Astrocyte (in vitro differentiated cells and primary cell): ENCODE measurements at regions not wholly inside any gene's neighbourhood (a gene's known extent, or its start where the extent isn't known, plus 50 kb on each side); places are given as distances from the start of the nearest gene placed in this dataset.
A peak's percentile ranks its signal among the peaks of the same experiment; 100 is the strongest.

Experiments used
- DNase-seq: peaks from one replicate; pipeline ENCODE4 v3.0.0-alpha.2; 2010; ENCODE audit warnings: low read depth
- FAIRE-seq: peaks from 2 replicates; lab custom pipeline; 2011; peaks lifted over from hg19 to GRCh38; lab: Jason Lieb, UNC
- H2AFZ ChIP-seq: 2 replicates; pipeline ENCODE4 v1.6.0; 2012; ENCODE audit warnings: low read depth, low read length, inconsistent platforms
- H3K27ac ChIP-seq: 2 replicates; pipeline ENCODE4 v1.5.1; 2011; ENCODE audit warnings: low read depth, low read length, inconsistent platforms
- H3K27me3 ChIP-seq: 2 replicates; pipeline ENCODE4 v1.6.0; 2011; ENCODE audit warnings: low read length, inconsistent platforms; ENCODE audit not compliant: insufficient read depth
- H3K36me3 ChIP-seq: 2 replicates; pipeline ENCODE4 v1.5.1; 2011; ENCODE audit warnings: low read length, inconsistent platforms; ENCODE audit not compliant: insufficient read depth
- H3K4me1 ChIP-seq: 2 replicates; pipeline ENCODE4 v1.5.1; 2011; ENCODE audit warnings: low read length, inconsistent platforms; ENCODE audit not compliant: insufficient read depth
- H3K4me2 ChIP-seq: 2 replicates; pipeline ENCODE4 v1.6.0; 2012; ENCODE audit warnings: low read length, inconsistent platforms
- H3K4me3 ChIP-seq: 2 replicates; pipeline ENCODE4 v1.5.1; 2011; ENCODE audit warnings: low read depth, mild to moderate bottlenecking, low read length, inconsistent platforms; ENCODE audit not compliant: insufficient read depth
- H3K79me2 ChIP-seq: 2 replicates; pipeline ENCODE4 v1.6.0; 2012; ENCODE audit warnings: mild to moderate bottlenecking, low read length, inconsistent platforms; ENCODE audit not compliant: insufficient read depth
- H3K9ac ChIP-seq: 2 replicates; pipeline ENCODE4 v1.6.0; 2012; ENCODE audit warnings: mild to moderate bottlenecking, low read length, inconsistent platforms
- H3K9me3 ChIP-seq: 2 replicates; pipeline ENCODE4 v1.5.1; 2012; ENCODE audit warnings: low read depth, mild to moderate bottlenecking, low read length, inconsistent platforms; ENCODE audit not compliant: insufficient read depth
- H4K20me1 ChIP-seq: 2 replicates; pipeline ENCODE4 v1.6.0; 2012; ENCODE audit warnings: low read length, inconsistent platforms; ENCODE audit not compliant: insufficient read depth
- H3K27ac Mint-ChIP-seq: one replicate; pipeline ENCODE4 v1.8.0; 2021; ENCODE audit warnings: mild to moderate bottlenecking, mixed read lengths; ENCODE audit not compliant: unreplicated experiment
- H3K27me3 Mint-ChIP-seq: one replicate; pipeline ENCODE4 v1.8.0; 2021; ENCODE audit warnings: low read depth, mixed read lengths; ENCODE audit not compliant: unreplicated experiment
- H3K36me3 Mint-ChIP-seq: one replicate; pipeline ENCODE4 v1.8.0; 2021; ENCODE audit warnings: low read depth, mixed read lengths; ENCODE audit not compliant: unreplicated experiment
- H3K4me1 Mint-ChIP-seq: one replicate; pipeline ENCODE4 v1.8.0; 2021; ENCODE audit warnings: low read depth, mixed read lengths; ENCODE audit not compliant: unreplicated experiment
- H3K4me3 Mint-ChIP-seq: one replicate; pipeline ENCODE4 v1.8.0; 2021; ENCODE audit warnings: mild to moderate bottlenecking, moderate library complexity, mixed read lengths; ENCODE audit not compliant: unreplicated experiment
- H3K9me3 Mint-ChIP-seq: one replicate; pipeline ENCODE4 v1.8.0; 2021; ENCODE audit warnings: mild to moderate bottlenecking, mixed read lengths; ENCODE audit not compliant: unreplicated experiment
- CTCF ChIP-seq: IDR thresholded peaks from 2 replicates; pipeline ENCODE4 v1.5.1; 2011; ENCODE audit warnings: low read depth, mild to moderate bottlenecking, inconsistent platforms, low read length, moderate library complexity; ENCODE audit not compliant: insufficient read depth
- EZH2 ChIP-seq: IDR thresholded peaks from 2 replicates; pipeline ENCODE4 v1.6.1; 2012; ENCODE audit warnings: mild to moderate bottlenecking, low read length, inconsistent platforms; ENCODE audit not compliant: insufficient read depth

GRCh38 chr3:153657461-153657860 lies 463.7 kb upstream of the ARHGEF26 start:
- FAIRE-seq (no peak), DNase-seq (no peak)
- H3K4me3 ChIP-seq = no peak overlapping the region
- Mint-ChIP-seq H3K27me3 (no peaks in the 10 kb centered on the region), H3K36me3 (no peaks in the 10 kb centered on the region), H3K9me3 (peaks cover 6% of the 10 kb centered on the region), H3K4me3 (no peak overlapping the region), H3K4me1 (no peaks in the 10 kb centered on the region), H3K27ac (no peak overlapping the region)
- no peak overlapping the region for H2AFZ ChIP-seq
- H3K9me3 ChIP-seq = no peaks in the 10 kb centered on the region
- H4K20me1 ChIP-seq = no peaks in the 10 kb centered on the region
- no peak overlapping the region for H3K9ac ChIP-seq
- no peaks in the 10 kb centered on the region for H3K4me1 ChIP-seq
- H3K27ac ChIP-seq = no peak overlapping the region
- no peaks in the 10 kb centered on the region for H3K36me3 ChIP-seq
- no peaks in the 10 kb centered on the region for H3K27me3 ChIP-seq
- H3K79me2 ChIP-seq = no peaks in the 10 kb centered on the region
- no peak overlapping the region for H3K4me2 ChIP-seq
- TF ChIP-seq CTCF (no peak), EZH2 (no peak)

DNA sequence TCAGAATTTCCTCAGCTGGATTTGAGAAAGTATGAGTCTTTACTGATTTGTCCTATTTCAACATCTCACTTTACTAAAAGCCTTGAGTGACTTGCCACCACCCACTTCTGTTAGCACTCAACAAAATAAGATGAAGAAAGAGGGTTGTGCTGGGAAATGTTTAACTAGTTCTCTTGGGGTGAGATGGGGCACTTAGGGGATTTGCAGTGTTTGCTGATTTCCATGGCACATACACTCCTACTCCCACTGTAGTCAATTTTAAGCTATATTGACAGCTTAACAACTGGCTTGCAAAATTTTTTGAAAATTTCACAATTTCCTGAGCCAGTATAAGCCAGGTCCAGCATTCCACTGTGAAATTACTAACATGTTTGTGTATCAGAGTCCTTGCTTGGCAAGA lies 463.1 kb upstream of the ARHGEF26 start:
- peaks cover 6% of the 10 kb centered on the region for H3K9me3 Mint-ChIP-seq
- H3K4me3 Mint-ChIP-seq = no peak overlapping the region
- no peaks in the 10 kb centered on the region for H3K4me1 Mint-ChIP-seq
- no peak for TF ChIP-seq EZH2
- TF ChIP-seq CTCF = no peak
- Histone ChIP-seq H2AFZ (no peak overlapping the region), H3K36me3 (no peaks in the 10 kb centered on the region), H3K4me3 (no peak overlapping the region), H3K9me3 (no peaks in the 10 kb centered on the region), H3K4me2 (no peak overlapping the region), H3K27ac (no peak overlapping the region), H4K20me1 (no peaks in the 10 kb centered on the region), H3K27me3 (no peaks in the 10 kb centered on the region), H3K79me2 (no peaks in the 10 kb centered on the region), H3K9ac (no peak overlapping the region), H3K4me1 (no peaks in the 10 kb centered on the region)
- DNase-seq (no peak), FAIRE-seq (no peak)
- H3K27ac Mint-ChIP-seq = no peak overlapping the region
- H3K36me3 Mint-ChIP-seq = no peaks in the 10 kb centered on the region
- H3K27me3 Mint-ChIP-seq = no peaks in the 10 kb centered on the region

DNA sequence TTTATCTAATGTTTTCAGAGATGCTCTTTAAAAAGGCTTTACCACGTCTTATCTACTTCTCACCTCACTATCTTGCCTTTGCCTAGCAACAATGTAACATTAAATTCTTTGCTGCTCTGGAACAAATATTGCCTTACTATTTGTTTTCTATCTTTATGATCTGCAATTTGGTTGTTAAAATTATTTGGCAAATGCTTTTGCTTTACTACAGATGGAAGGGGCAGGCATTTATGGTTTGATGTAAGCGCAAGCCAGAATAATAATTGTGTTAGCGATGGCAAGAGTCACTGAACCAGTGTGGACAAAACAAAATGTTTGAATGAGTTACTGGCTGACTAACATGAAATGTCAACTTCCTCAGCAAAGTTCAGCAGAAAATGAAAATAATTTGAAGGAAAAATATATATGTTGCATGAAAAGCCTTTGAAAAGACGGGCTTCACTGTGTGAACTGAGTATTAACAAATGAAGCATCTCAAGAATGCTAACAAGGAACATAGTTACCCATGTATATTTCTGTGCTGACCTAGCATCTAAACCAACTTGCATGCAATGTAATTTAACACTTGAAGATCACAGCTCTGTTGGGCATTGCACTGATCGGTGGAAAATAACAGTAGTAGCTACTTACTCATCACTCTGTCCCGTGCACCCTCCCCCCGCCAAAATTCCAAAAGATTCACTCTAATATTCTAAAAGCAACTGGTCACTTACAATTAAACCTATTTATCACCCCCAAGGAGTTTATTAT lies 454.0 kb upstream of the ARHGEF26 start:
- no peak for FAIRE-seq

More for the DNA sequence above, 454.0 kb upstream of the ARHGEF26 start:
- Histone ChIP-seq H3K4me3 (no peak overlapping the region), H3K4me1 (no peaks in the 10 kb centered on the region), H3K36me3 (no peaks in the 10 kb centered on the region), H3K79me2 (no peaks in the 10 kb centered on the region), H4K20me1 (no peaks in the 10 kb centered on the region), H3K9me3 (no peaks in the 10 kb centered on the region), H3K9ac (no peak overlapping the region), H3K4me2 (no peak overlapping the region), H3K27me3 (no peaks in the 10 kb centered on the region), H3K27ac (no peak overlapping the region), H2AFZ (no peak overlapping the region)
- peak overlapping the region; percentile 70 for H3K27ac Mint-ChIP-seq
- peaks cover 4% of the 10 kb centered on the region for H3K9me3 Mint-ChIP-seq
- peaks cover 8% of the 10 kb centered on the region for H3K4me1 Mint-ChIP-seq
- DNase-seq = peak; percentile 1
- H3K36me3 Mint-ChIP-seq = peaks cover 2% of the 10 kb centered on the region
- TF ChIP-seq CTCF (no peak), EZH2 (no peak)
- H3K4me3 Mint-ChIP-seq = no peak overlapping the region
- H3K27me3 Mint-ChIP-seq = peaks cover 2% of the 10 kb centered on the region
